ENCODE measurements at regions not wholly inside any gene's neighbourhood (a gene's known extent, or its start where the extent isn't known, plus 50 kb on each side); places are given as distances from the start of the nearest gene placed in this dataset.
"Not testable (repeated sequence)": the region's sequence is repeated elsewhere in the genome, so short reads cannot be mapped to it uniquely, and the experiment has no call there.

GRCh38 chr13:44695520-44695919 lies 119.4 kb upstream of the TSC22D1 start:
- DNase-seq: no peak

GRCh38 chr13:44694842-44695241 lies 118.7 kb upstream of the TSC22D1 start:
- DNase-seq: no peak

- DNase-seq: no peak
Measured at GRCh38 chr13:44694291-44694690, 118.2 kb upstream of the TSC22D1 start.

GRCh38 chr13:44693156-44693764 lies 117.1 kb upstream of the TSC22D1 start:
- DNase-seq: no peak

GRCh38 chr13:44692173-44692713 lies 116.1 kb upstream of the TSC22D1 start:
- DNase-seq: no peak

- DNase-seq: no peak
Measured at GRCh38 chr13:44690376-44690775, 114.2 kb upstream of the TSC22D1 start.

- no peak for DNase-seq
Measured at GRCh38 chr13:44688652-44689051, 112.5 kb upstream of the TSC22D1 start.

- DNase-seq: no peak
Measured at GRCh38 chr13:44686531-44686934, 110.4 kb upstream of the TSC22D1 start.

- DNase-seq: no peak
Measured at GRCh38 chr13:44685641-44686040, 109.5 kb upstream of the TSC22D1 start.

GRCh38 chr13:44682416-44682815 lies 106.3 kb upstream of the TSC22D1 start:
- not testable (repeated sequence) for DNase-seq

GRCh38 chr13:44680746-44681355 lies 104.7 kb upstream of the TSC22D1 start:
- no peak for DNase-seq

- no peak for DNase-seq
Measured at GRCh38 chr13:44679597-44679996, 103.5 kb upstream of the TSC22D1 start.

- no peak for DNase-seq
Measured at GRCh38 chr13:44678197-44678596, 102.1 kb upstream of the TSC22D1 start.

- no peak for DNase-seq
Measured at GRCh38 chr13:44676534-44676933, 100.4 kb upstream of the TSC22D1 start.

- DNase-seq: no peak
Measured at GRCh38 chr13:44669534-44669933, 93.4 kb upstream of the TSC22D1 start.

- DNase-seq: peak; percentile 27
Measured at GRCh38 chr13:44668688-44669087, 92.6 kb upstream of the TSC22D1 start.

- DNase-seq: no peak
Measured at GRCh38 chr13:44667943-44668342, 91.8 kb upstream of the TSC22D1 start.

- not testable (repeated sequence) for DNase-seq
Measured at GRCh38 chr13:44666538-44666937, 90.4 kb upstream of the TSC22D1 start.

- DNase-seq: peak; percentile 23
Measured at GRCh38 chr13:44664308-44664707, 88.2 kb upstream of the TSC22D1 start.

- no peak for DNase-seq
Measured at GRCh38 chr13:44662515-44662914, 86.4 kb upstream of the TSC22D1 start.

- no peak for DNase-seq
Measured at GRCh38 chr13:44661936-44662335, 85.8 kb upstream of the TSC22D1 start.

- no peak for DNase-seq
Measured at GRCh38 chr13:44660050-44660449, 83.9 kb upstream of the TSC22D1 start.

GRCh38 chr13:44652962-44653660 lies 77.0 kb upstream of the TSC22D1 start:
- DNase-seq: peak; percentile 12

- no peak for DNase-seq
Measured at GRCh38 chr13:44652168-44652567, 76.0 kb upstream of the TSC22D1 start.

Data from NCI-H69 (cell line).